ENCODE measurements at regions not wholly inside any gene's neighbourhood (a gene's known extent, or its start where the extent isn't known, plus 50 kb on each side); places are given as distances from the start of the nearest gene placed in this dataset.
"Not testable (repeated sequence)": the region's sequence is repeated elsewhere in the genome, so short reads cannot be mapped to it uniquely, and the experiment has no call there.

DNA sequence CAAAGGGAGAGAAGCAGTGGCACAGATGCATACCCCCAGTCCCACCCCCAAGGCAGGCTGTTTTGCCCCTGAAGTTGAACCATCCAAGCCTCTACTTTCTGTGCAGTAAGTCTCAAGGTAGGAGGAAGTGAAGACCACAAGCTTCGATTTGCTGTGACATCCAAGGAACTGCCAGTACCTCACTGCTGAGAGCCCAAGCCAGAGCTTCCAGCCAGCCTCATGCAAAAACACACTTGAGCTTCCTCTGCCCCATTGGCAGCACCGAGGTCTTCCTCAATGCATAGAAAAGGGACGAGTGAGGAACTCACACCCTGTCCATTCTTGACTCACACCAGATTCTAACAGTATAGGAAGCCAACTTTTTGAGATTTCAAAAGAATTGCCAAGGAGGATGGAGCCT lies 311.7 kb downstream of the BCL2L11 start:
- not testable (repeated sequence) for TF ChIP-seq ELF1 (IDR thresholded peaks at IDR 0.05); CTCF (IDR thresholded peaks at IDR 0.05); EP300 (IDR thresholded peaks at IDR 0.05; ENCODE audit: borderline replicate concordance in 1 of 2, low read depth in 1 of 2, low read length in 1 of 2); REST (IDR thresholded peaks at IDR 0.05; ENCODE audit: low read depth, low read length); POLR2AphosphoS5 (IDR thresholded peaks at IDR 0.05; ENCODE audit: low read depth, low read length)
